ENCODE measurements at regions not wholly inside any gene's neighbourhood (a gene's known extent, or its start where the extent isn't known, plus 50 kb on each side); places are given as distances from the start of the nearest gene placed in this dataset.

GRCh38 chr16:54985156-54985555, 54.5 kb downstream of the IRX5 start:
- Histone ChIP-seq H4K20me1 (ENCODE audit: insufficient read depth, poor library complexity, severe bottlenecking) (no peaks in the 10 kb centered on the region), H3K4me3 (no peak overlapping the region), H3K9me2 (replicated peaks; ENCODE audit: insufficient read depth) (no peaks in the 10 kb centered on the region), H3K4me1 (ENCODE audit: insufficient read depth) (no peaks in the 10 kb centered on the region), H3K9me3 (ENCODE audit: low read depth) (no peaks in the 10 kb centered on the region), H3K79me2 (no peaks in the 10 kb centered on the region), H3K4me2 (no peak overlapping the region), H3K27ac (no peak overlapping the region), H3K27me3 (no peaks in the 10 kb centered on the region), H3K36me3 (replicated peaks; ENCODE audit: insufficient read depth, low read depth) (no peaks in the 10 kb centered on the region), H2AFZ (no peak overlapping the region)
- no peak for DNase-seq (ENCODE audit: low spot score)
- no peak for TF ChIP-seq EZH2phosphoT487 (IDR thresholded peaks at IDR 0.05; ENCODE audit: low read depth, severe bottlenecking, unreplicated experiment)
- no peak for TF ChIP-seq EZH2 (IDR thresholded peaks at IDR 0.05; ENCODE audit: borderline replicate concordance)
- no peak for TF ChIP-seq CTCF (IDR thresholded peaks at IDR 0.05; ENCODE audit: poor library complexity)
- WGBS (ENCODE audit: low lambda C conversion rate, missing lambda C conversion rate) = 91% methylated on average over 9 of the region's 9 CpGs

- TF ChIP-seq EZH2 (IDR thresholded peaks at IDR 0.05; ENCODE audit: borderline replicate concordance) (no peak), CTCF (IDR thresholded peaks at IDR 0.05; ENCODE audit: poor library complexity) (no peak), EZH2phosphoT487 (IDR thresholded peaks at IDR 0.05; ENCODE audit: low read depth, severe bottlenecking, unreplicated experiment) (no peak)
- H3K9me2 ChIP-seq (replicated peaks; ENCODE audit: insufficient read depth) = no peaks in the 10 kb centered on the region
- H3K27me3 ChIP-seq = no peaks in the 10 kb centered on the region
- DNase-seq (ENCODE audit: low spot score) = no peak
- 81% methylated on average over 3 of the region's 3 CpGs for WGBS (ENCODE audit: low lambda C conversion rate, missing lambda C conversion rate)
- no peak overlapping the region for H3K4me3 ChIP-seq
- no peaks in the 10 kb centered on the region for H3K36me3 ChIP-seq (replicated peaks; ENCODE audit: insufficient read depth, low read depth)
- H4K20me1 ChIP-seq (ENCODE audit: insufficient read depth, poor library complexity, severe bottlenecking) = no peaks in the 10 kb centered on the region
- H3K9me3 ChIP-seq (ENCODE audit: low read depth) = no peaks in the 10 kb centered on the region
- H2AFZ ChIP-seq = no peak overlapping the region
- H3K27ac ChIP-seq = no peak overlapping the region
- no peak overlapping the region for H3K4me2 ChIP-seq
- no peaks in the 10 kb centered on the region for H3K79me2 ChIP-seq
- H3K4me1 ChIP-seq (ENCODE audit: insufficient read depth) = no peaks in the 10 kb centered on the region
Measured at GRCh38 chr16:54985668-54986067, 55.0 kb downstream of the IRX5 start.

- DNase-seq (ENCODE audit: low spot score) = no peak
- Histone ChIP-seq H3K27ac (no peak overlapping the region), H3K4me1 (ENCODE audit: insufficient read depth) (no peaks in the 10 kb centered on the region), H3K4me3 (no peak overlapping the region), H3K4me2 (no peak overlapping the region), H3K9me3 (ENCODE audit: low read depth) (no peaks in the 10 kb centered on the region), H3K27me3 (no peaks in the 10 kb centered on the region), H4K20me1 (ENCODE audit: insufficient read depth, poor library complexity, severe bottlenecking) (no peaks in the 10 kb centered on the region), H3K9me2 (replicated peaks; ENCODE audit: insufficient read depth) (no peaks in the 10 kb centered on the region), H3K36me3 (replicated peaks; ENCODE audit: insufficient read depth, low read depth) (no peaks in the 10 kb centered on the region), H2AFZ (no peak overlapping the region), H3K79me2 (no peaks in the 10 kb centered on the region)
- TF ChIP-seq CTCF (IDR thresholded peaks at IDR 0.05; ENCODE audit: poor library complexity) = no peak
- TF ChIP-seq EZH2 (IDR thresholded peaks at IDR 0.05; ENCODE audit: borderline replicate concordance) = no peak
- no peak for TF ChIP-seq EZH2phosphoT487 (IDR thresholded peaks at IDR 0.05; ENCODE audit: low read depth, severe bottlenecking, unreplicated experiment)
- 80% methylated on average over 8 of the region's 8 CpGs for WGBS (ENCODE audit: low lambda C conversion rate, missing lambda C conversion rate)
Measured at GRCh38 chr16:54986409-54986808, 55.7 kb downstream of the IRX5 start.

- 40% methylated on average over 14 of the region's 14 CpGs for WGBS (ENCODE audit: low lambda C conversion rate, missing lambda C conversion rate)
- Histone ChIP-seq H3K36me3 (replicated peaks; ENCODE audit: insufficient read depth, low read depth) (no peaks in the 10 kb centered on the region), H3K9me2 (replicated peaks; ENCODE audit: insufficient read depth) (no peaks in the 10 kb centered on the region), H3K4me2 (no peak overlapping the region), H3K4me3 (no peak overlapping the region), H3K27ac (no peak overlapping the region), H4K20me1 (ENCODE audit: insufficient read depth, poor library complexity, severe bottlenecking) (no peaks in the 10 kb centered on the region), H2AFZ (no peak overlapping the region), H3K79me2 (no peaks in the 10 kb centered on the region), H3K4me1 (ENCODE audit: insufficient read depth) (no peaks in the 10 kb centered on the region), H3K27me3 (no peaks in the 10 kb centered on the region), H3K9me3 (ENCODE audit: low read depth) (no peaks in the 10 kb centered on the region)
- no peak for DNase-seq (ENCODE audit: low spot score)
- TF ChIP-seq EZH2phosphoT487 (IDR thresholded peaks at IDR 0.05; ENCODE audit: low read depth, severe bottlenecking, unreplicated experiment) (no peak), CTCF (IDR thresholded peaks at IDR 0.05; ENCODE audit: poor library complexity) (no peak), EZH2 (IDR thresholded peaks at IDR 0.05; ENCODE audit: borderline replicate concordance) (no peak)
Measured at GRCh38 chr16:54987081-54987480, 56.4 kb downstream of the IRX5 start.
